Mesenchymal stem cell (in vitro differentiated cells and primary cell): ENCODE measurements at regions not wholly inside any gene's neighbourhood (a gene's known extent, or its start where the extent isn't known, plus 50 kb on each side); places are given as distances from the start of the nearest gene placed in this dataset.

ENCODE experiments used
- DNase-seq: peaks from one replicate; pipeline ENCODE4 v3.0.0-alpha.2; 2013
- H2AFZ ChIP-seq: one replicate; pipeline ENCODE4 v1.6.1; 2013; ENCODE audit warnings: low read depth, mild to moderate bottlenecking, control low read depth, inconsistent platforms, low read length, moderate library complexity
- H2AK5ac ChIP-seq: 2 replicates; pipeline ENCODE4 v1.6.1; 2013; ENCODE audit warnings: low read length, moderate library complexity, mild to moderate bottlenecking, inconsistent platforms; ENCODE audit not compliant: severe bottlenecking
- H2BK120ac ChIP-seq: one replicate; pipeline ENCODE4 v1.6.1; 2013; ENCODE audit warnings: low read depth, mild to moderate bottlenecking, inconsistent platforms, low read length, moderate library complexity
- H2BK12ac ChIP-seq, 2 experiments: one replicate each; pipeline ENCODE4 v1.6.1; 2013; ENCODE audit warnings: inconsistent platforms in 2 of 2, low read length in 2 of 2, mild to moderate bottlenecking in 2 of 2, moderate library complexity in 2 of 2, control low read depth in 1 of 2
- H2BK15ac ChIP-seq: one replicate; pipeline ENCODE4 v1.6.1; 2013; ENCODE audit warnings: mild to moderate bottlenecking, low read depth, inconsistent platforms; ENCODE audit not compliant: poor library complexity, severe bottlenecking
- H2BK5ac ChIP-seq: 2 replicates; pipeline ENCODE4 v1.6.1; 2013; ENCODE audit warnings: low read depth, mild to moderate bottlenecking, low read length, control low read depth, inconsistent platforms; ENCODE audit not compliant: poor library complexity, severe bottlenecking
- H3K14ac ChIP-seq, 2 experiments: one replicate each; pipeline ENCODE4 v1.6.1; 2013; ENCODE audit warnings: inconsistent platforms in 2 of 2, low read length in 2 of 2, control low read depth in 1 of 2, mild to moderate bottlenecking in 1 of 2, moderate library complexity in 1 of 2
- H3K18ac ChIP-seq, 2 experiments: one replicate each; pipeline ENCODE4 v1.6.1; 2013; ENCODE audit warnings: inconsistent platforms in 2 of 2, low read length in 2 of 2, control low read depth in 1 of 2, low read depth in 1 of 2, mild to moderate bottlenecking in 1 of 2
- H3K23ac ChIP-seq, 2 experiments: one replicate each; pipeline ENCODE4 v1.6.1; 2013; ENCODE audit warnings: inconsistent platforms in 2 of 2, low read length in 2 of 2, mild to moderate bottlenecking in 2 of 2, moderate library complexity in 2 of 2, control low read depth in 1 of 2
- H3K27ac ChIP-seq: 2 replicates; pipeline ENCODE4 v1.5.1; 2013; ENCODE audit warnings: mild to moderate bottlenecking, moderate library complexity, low read length, control low read depth, inconsistent platforms; ENCODE audit not compliant: poor library complexity, severe bottlenecking
- H3K27me3 ChIP-seq, 2 experiments: 2 replicates each; pipeline versions ENCODE4 v1.6.1 to v1.7.0; 2013; ENCODE audit warnings: low read length in 2 of 2, mild to moderate bottlenecking in 2 of 2, moderate library complexity in 2 of 2, control low read depth in 1 of 2, inconsistent platforms in 1 of 2; ENCODE audit not compliant: control insufficient read depth in 1 of 2, insufficient read depth in 1 of 2
- H3K36me3 ChIP-seq, 2 experiments: 2 replicates each; pipeline versions ENCODE4 v1.6.1 to v1.7.0; 2013; ENCODE audit warnings: low read length in 2 of 2, control low read depth in 1 of 2, inconsistent platforms in 1 of 2, low read depth in 1 of 2, mild to moderate bottlenecking in 1 of 2; ENCODE audit not compliant: insufficient read depth in 2 of 2, control insufficient read depth in 1 of 2
- H3K4ac ChIP-seq, 2 experiments: one replicate each; pipeline ENCODE4 v1.6.1; 2013; ENCODE audit warnings: inconsistent platforms in 2 of 2, low read length in 2 of 2, mild to moderate bottlenecking in 2 of 2, moderate library complexity in 2 of 2, control low read depth in 1 of 2, low read depth in 1 of 2
- H3K4me1 ChIP-seq: 2 replicates; pipeline ENCODE4 v1.6.1; 2013; ENCODE audit warnings: low read depth, low read length, control low read depth; ENCODE audit not compliant: control insufficient read depth, insufficient read depth
- H3K4me2 ChIP-seq: 2 replicates; pipeline ENCODE4 v1.6.1; 2013; ENCODE audit warnings: low read length, mild to moderate bottlenecking, inconsistent platforms; ENCODE audit not compliant: poor library complexity, severe bottlenecking
- H3K4me3 ChIP-seq, 2 experiments: 2 replicates each; pipeline versions ENCODE4 v1.5.1 to v1.7.0; 2013; ENCODE audit warnings: low read length in 2 of 2, mild to moderate bottlenecking in 2 of 2, control low read depth in 1 of 2, low read depth in 1 of 2; ENCODE audit not compliant: insufficient read depth in 1 of 2
- H3K79me1 ChIP-seq: replicated peaks from 2 replicates; pipeline ENCODE4 v1.6.1; 2013; ENCODE audit warnings: mild to moderate bottlenecking, control low read depth, low read length, inconsistent platforms; ENCODE audit not compliant: poor library complexity, severe bottlenecking
- H3K9ac ChIP-seq: 2 replicates; pipeline ENCODE4 v1.7.0; 2013; ENCODE audit warnings: mild to moderate bottlenecking, low read length, moderate library complexity
- H3K9me3 ChIP-seq: 2 replicates; pipeline ENCODE4 v1.7.0; 2013; ENCODE audit warnings: mild to moderate bottlenecking, low read length; ENCODE audit not compliant: control insufficient read depth
- H4K8ac ChIP-seq: one replicate; pipeline ENCODE4 v1.6.1; 2013; ENCODE audit warnings: inconsistent platforms, mild to moderate bottlenecking, low read length, moderate library complexity
- H4K91ac ChIP-seq: one replicate; pipeline ENCODE4 v1.6.1; 2013; ENCODE audit warnings: mild to moderate bottlenecking, low read length, inconsistent platforms
- WGBS: methylation state at CpG from one replicate; pipeline ENCODE4 v1.1.7; 2013; ENCODE audit warnings: mixed read lengths; 5-methylcytosine and 5-hydroxymethylcytosine counted together

DNA sequence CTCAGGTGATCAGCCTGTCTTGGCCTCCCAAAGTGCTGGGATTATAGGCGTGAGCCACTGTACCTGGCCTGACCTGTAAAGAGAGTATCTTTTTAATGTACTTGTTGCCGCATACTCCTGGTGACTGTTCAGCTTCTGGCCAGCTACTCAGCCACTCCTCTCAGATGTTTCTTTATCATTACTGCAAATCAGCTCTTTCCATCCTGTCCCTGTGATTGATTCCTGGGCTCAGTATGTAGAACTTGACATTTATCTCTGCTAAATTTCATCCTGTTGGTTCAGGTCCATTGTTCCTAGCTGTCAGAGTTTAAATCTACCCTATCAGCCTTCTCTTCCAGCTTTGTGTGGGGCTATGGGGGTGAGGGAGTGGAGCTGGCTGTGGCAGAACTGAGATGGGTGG, 211.5 kb upstream of the ASIC2 start:
- H3K27ac ChIP-seq: no peak overlapping the region
- no peak overlapping the region for H2BK120ac ChIP-seq
- H3K36me3 ChIP-seq: no peaks in the 10 kb centered on the region
- no peak overlapping the region for H3K23ac ChIP-seq
- no peak for DNase-seq
- H3K4me1 ChIP-seq: no peaks in the 10 kb centered on the region
- no peak overlapping the region for H3K9ac ChIP-seq
- H2BK12ac ChIP-seq: peak overlapping the region; percentile 85 to 93
- H3K79me1 ChIP-seq: no peaks in the 10 kb centered on the region
- H3K14ac ChIP-seq: no peak overlapping the region
- H3K27me3 ChIP-seq: peaks cover 0 to 60% of the 10 kb centered on the region in 2 experiments
- peak overlapping the region; percentile 73 to 76 for H3K18ac ChIP-seq
- no peak overlapping the region for H2BK5ac ChIP-seq
- H4K91ac ChIP-seq: peak overlapping the region; percentile 96
- H4K8ac ChIP-seq: no peak overlapping the region
- no peak overlapping the region for H2AFZ ChIP-seq
- WGBS: 78% methylated on average over 2 of the region's 2 CpGs
- H3K4me2 ChIP-seq: no peak overlapping the region
- H3K9me3 ChIP-seq: peaks cover 7% of the 10 kb centered on the region
- no peak overlapping the region for H2AK5ac ChIP-seq
- peak overlapping the region in 1 of 2 experiments; percentile 5 for H3K4ac ChIP-seq
- no peak overlapping the region for H3K4me3 ChIP-seq
- no peak overlapping the region for H2BK15ac ChIP-seq

DNA sequence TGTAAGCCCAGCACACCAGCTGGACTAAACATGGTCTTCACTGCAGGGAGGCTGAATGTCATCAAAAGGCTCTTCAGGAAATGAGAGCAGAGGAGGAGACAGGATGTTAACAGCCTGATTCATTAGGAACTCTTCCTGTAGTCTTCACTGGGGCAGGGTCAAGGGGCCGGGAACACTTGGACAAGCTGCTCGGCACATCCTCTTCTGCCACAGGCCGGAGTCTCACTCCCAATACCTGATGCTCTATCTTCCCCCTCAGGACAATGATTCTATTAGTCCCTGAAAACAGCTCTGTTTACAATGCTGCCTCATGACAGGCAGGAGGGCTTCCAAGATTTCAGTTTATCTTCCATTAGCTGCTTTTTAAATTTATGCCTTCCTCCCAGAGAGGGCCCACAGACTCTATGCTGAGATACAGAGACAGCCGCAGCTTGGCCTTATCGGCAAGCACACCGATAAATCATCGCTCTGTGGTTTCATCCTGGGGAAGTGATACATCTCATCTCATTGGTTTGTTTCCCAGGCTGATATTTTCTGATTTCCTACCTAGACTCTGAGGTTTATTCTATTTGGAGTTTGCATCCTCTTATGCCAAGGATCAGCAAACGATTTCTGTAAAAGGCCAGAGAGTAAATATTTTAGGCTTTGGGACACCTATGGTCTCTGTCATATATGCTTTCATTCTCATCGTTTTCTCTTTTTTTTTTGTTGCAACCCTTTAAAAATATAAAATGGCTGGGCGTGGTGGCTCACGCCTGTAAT, 214.0 kb upstream of the ASIC2 start:
- Histone ChIP-seq H3K4ac (no peak overlapping the region), H3K9ac (no peak overlapping the region), H3K27ac (no peak overlapping the region)

DNA sequence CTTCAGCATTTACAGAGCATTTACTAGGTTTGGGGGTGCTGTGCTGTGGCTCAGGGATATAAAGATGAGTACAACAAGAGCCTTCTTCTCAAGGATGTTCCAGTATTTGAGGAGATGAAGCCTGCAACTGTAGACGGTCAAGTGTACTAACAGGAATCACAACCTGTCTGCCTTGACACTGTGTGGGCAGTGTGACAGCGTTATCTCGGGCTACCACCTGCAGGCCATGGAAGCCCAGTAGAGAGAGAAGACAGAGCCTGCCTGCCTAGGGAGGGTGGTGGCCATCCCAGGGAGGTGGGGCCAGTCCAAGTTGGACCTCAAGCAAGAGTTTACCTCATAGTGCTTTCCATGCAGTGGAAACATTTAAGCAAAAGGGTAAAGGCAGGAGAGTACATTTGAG, 215.1 kb upstream of the ASIC2 start:
- no peaks in the 10 kb centered on the region for H3K4me1 ChIP-seq
- peak overlapping the region; percentile 82 for H2BK120ac ChIP-seq
- DNase-seq: no peak
- peak overlapping the region; percentile 80 to 97 for H3K18ac ChIP-seq
- peak overlapping the region; percentile 91 to 100 for H2BK12ac ChIP-seq
- no peak overlapping the region for H3K4me3 ChIP-seq
- no peak overlapping the region for H2AK5ac ChIP-seq
- no peak overlapping the region for H3K23ac ChIP-seq
- no peak overlapping the region for H3K9ac ChIP-seq
- H4K91ac ChIP-seq: peak overlapping the region; percentile 98
- no peak overlapping the region for H3K27ac ChIP-seq
- H4K8ac ChIP-seq: peak overlapping the region; percentile 92
- H3K4me2 ChIP-seq: no peak overlapping the region
- H3K9me3 ChIP-seq: peaks cover under 1% of the 10 kb centered on the region
- H3K36me3 ChIP-seq: no peaks in the 10 kb centered on the region
- WGBS: 92% methylated on average over 3 of the region's 3 CpGs
- peak overlapping the region; percentile 89 to 90 for H3K4ac ChIP-seq
- H3K27me3 ChIP-seq: peaks cover 0 to 43% of the 10 kb centered on the region in 2 experiments
- no peak overlapping the region for H2BK5ac ChIP-seq
- H3K14ac ChIP-seq: peak overlapping the region in 1 of 2 experiments; percentile 90
- no peaks in the 10 kb centered on the region for H3K79me1 ChIP-seq
- H2BK15ac ChIP-seq: no peak overlapping the region
- no peak overlapping the region for H2AFZ ChIP-seq

More for the DNA sequence above, 214.0 kb upstream of the ASIC2 start:
- Histone ChIP-seq H2AK5ac (no peak overlapping the region), H2BK120ac (no peak overlapping the region), H2BK5ac (no peak overlapping the region), H4K8ac (no peak overlapping the region), H3K4me1 (no peaks in the 10 kb centered on the region), H3K18ac (no peak overlapping the region), H2BK15ac (no peak overlapping the region), H3K79me1 (no peaks in the 10 kb centered on the region), H3K14ac (no peak overlapping the region), H3K9me3 (peaks cover 7% of the 10 kb centered on the region), H2BK12ac (no peak overlapping the region), H4K91ac (no peak overlapping the region), H3K4me3 (no peak overlapping the region), H3K4me2 (no peak overlapping the region), H3K36me3 (no peaks in the 10 kb centered on the region), H2AFZ (no peak overlapping the region), H3K23ac (no peak overlapping the region), H3K27me3 (peaks cover 0 to 54% of the 10 kb centered on the region in 2 experiments)
- 18% methylated on average over 10 of the region's 11 CpGs for WGBS
- peak; percentile 87 for DNase-seq

DNA sequence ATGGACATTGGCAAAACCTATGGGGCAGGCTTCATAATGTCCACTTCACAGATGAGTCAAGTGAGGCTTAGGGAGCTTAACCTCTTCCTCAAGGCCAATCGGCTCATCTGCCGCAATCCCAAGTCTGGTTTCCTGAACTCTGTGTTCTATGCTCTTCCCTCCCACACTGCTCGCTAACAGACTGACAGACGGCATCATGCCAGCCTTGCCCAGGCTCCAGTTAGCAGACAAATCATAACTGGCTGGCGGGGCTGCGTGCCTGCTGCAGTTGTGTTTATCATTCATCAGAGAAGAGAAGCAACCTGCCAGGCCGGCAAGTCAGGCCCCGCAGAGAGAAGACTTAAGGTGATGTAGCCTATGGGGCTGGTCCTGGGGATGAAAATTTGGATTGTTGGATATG, 216.2 kb upstream of the ASIC2 start:
- H3K23ac ChIP-seq: no peak overlapping the region

More for the DNA sequence above, 216.2 kb upstream of the ASIC2 start:
- no peak overlapping the region for H3K9ac ChIP-seq
- no peak overlapping the region for H2AFZ ChIP-seq
- no peak for DNase-seq
- peak overlapping the region; percentile 15 to 80 for H3K18ac ChIP-seq
- peak overlapping the region; percentile 87 for H2BK120ac ChIP-seq
- H3K14ac ChIP-seq: peak overlapping the region in 1 of 2 experiments; percentile 61
- peak overlapping the region; percentile 81 for H4K91ac ChIP-seq
- H3K36me3 ChIP-seq: no peaks in the 10 kb centered on the region
- no peak overlapping the region for H3K4me3 ChIP-seq
- 83% methylated on average over 8 of the region's 8 CpGs for WGBS
- no peak overlapping the region for H3K27ac ChIP-seq
- H3K4me1 ChIP-seq: no peaks in the 10 kb centered on the region
- peak overlapping the region; percentile 14 to 78 for H3K4ac ChIP-seq
- no peak overlapping the region for H2AK5ac ChIP-seq
- peak overlapping the region; percentile 97 for H4K8ac ChIP-seq
- H3K27me3 ChIP-seq: peaks cover 0 to 41% of the 10 kb centered on the region in 2 experiments
- peak overlapping the region; percentile 50 to 97 for H2BK12ac ChIP-seq
- H2BK5ac ChIP-seq: no peak overlapping the region
- peaks cover 6% of the 10 kb centered on the region for H3K9me3 ChIP-seq
- no peak overlapping the region for H2BK15ac ChIP-seq
- H3K79me1 ChIP-seq: no peaks in the 10 kb centered on the region
- H3K4me2 ChIP-seq: no peak overlapping the region
